ENCODE measurements at regions not wholly inside any gene's neighbourhood (a gene's known extent, or its start where the extent isn't known, plus 50 kb on each side); places are given as distances from the start of the nearest gene placed in this dataset.

GRCh38 chr7:142347091-142347490 is 89.2 kb upstream of the PRSS58 start:
- no peak for TF ChIP-seq MAX (IDR thresholded peaks at IDR 0.05)
- no peak for TF ChIP-seq CTCF (IDR thresholded peaks at IDR 0.05 in 2 of 3, conservative IDR thresholded peaks at IDR 0.05 in 1 of 3; ENCODE audit: borderline replicate concordance in 1 of 3, insufficient read depth in 1 of 3, low read depth in 2 of 3, low read length in 2 of 3)
- no peak for TF ChIP-seq SIN3A (IDR thresholded peaks at IDR 0.05; ENCODE audit: low read depth)
- TF ChIP-seq YY1 (IDR thresholded peaks at IDR 0.05; ENCODE audit: extremely low read depth, insufficient replicate concordance, low read depth, low read length), result no peak
- no peak for TF ChIP-seq EGR1 (IDR thresholded peaks at IDR 0.05; ENCODE audit: low read depth)
- no peak for TF ChIP-seq FOSL1 (IDR thresholded peaks at IDR 0.05; ENCODE audit: low read depth)
- TF ChIP-seq SP1 (IDR thresholded peaks at IDR 0.05; ENCODE audit: low read depth), result no peak
- TF ChIP-seq POLR2AphosphoS5 (IDR thresholded peaks at IDR 0.05; ENCODE audit: low read depth, low read length), result no peak
- no peak for TF ChIP-seq RAD21 (IDR thresholded peaks at IDR 0.05; ENCODE audit: low read depth)
- no peak for TF ChIP-seq EZH2 (IDR thresholded peaks at IDR 0.05)

Data from HCT116 (cell line).